Islet of Langerhans (tissue), 1 donor: ENCODE measurements at regions not wholly inside any gene's neighbourhood (a gene's known extent, or its start where the extent isn't known, plus 50 kb on each side); places are given as distances from the start of the nearest gene placed in this dataset.
"Not testable (repeated sequence)": the region's sequence is repeated elsewhere in the genome, so short reads cannot be mapped to it uniquely, and the experiment has no call there.

ENCODE experiments used
- FAIRE-seq: peaks from one replicate; lab custom pipeline; 2011; peaks lifted over from hg19 to GRCh38; lab: Jason Lieb, UNC

DNA sequence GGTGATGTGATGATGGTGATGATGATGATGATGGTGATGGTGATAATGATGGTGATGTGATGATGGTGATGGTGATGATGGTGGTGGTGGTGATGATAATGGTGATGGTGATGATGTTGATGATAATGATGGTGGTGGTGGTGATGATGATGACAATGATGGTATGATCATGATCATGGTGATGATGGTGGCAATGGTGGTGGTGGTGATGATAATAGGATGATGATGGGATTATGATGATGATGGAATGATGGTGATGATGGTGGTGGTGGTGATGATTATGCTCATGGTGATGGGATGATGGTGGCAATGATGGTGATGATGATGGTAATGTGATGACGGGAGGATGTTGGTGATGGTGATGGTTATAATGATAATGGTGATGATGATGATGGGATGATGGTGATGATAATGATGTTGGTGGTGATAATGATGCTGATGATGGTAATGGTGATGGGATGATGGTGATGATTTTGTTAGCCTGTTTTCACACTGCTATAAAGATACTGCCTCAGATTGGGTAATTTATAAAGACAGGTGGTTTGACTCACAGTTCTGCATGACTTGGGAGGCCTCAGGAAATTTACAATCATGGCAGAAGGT, 314.8 kb upstream of the SFSWAP start:
- FAIRE-seq = no peak

DNA sequence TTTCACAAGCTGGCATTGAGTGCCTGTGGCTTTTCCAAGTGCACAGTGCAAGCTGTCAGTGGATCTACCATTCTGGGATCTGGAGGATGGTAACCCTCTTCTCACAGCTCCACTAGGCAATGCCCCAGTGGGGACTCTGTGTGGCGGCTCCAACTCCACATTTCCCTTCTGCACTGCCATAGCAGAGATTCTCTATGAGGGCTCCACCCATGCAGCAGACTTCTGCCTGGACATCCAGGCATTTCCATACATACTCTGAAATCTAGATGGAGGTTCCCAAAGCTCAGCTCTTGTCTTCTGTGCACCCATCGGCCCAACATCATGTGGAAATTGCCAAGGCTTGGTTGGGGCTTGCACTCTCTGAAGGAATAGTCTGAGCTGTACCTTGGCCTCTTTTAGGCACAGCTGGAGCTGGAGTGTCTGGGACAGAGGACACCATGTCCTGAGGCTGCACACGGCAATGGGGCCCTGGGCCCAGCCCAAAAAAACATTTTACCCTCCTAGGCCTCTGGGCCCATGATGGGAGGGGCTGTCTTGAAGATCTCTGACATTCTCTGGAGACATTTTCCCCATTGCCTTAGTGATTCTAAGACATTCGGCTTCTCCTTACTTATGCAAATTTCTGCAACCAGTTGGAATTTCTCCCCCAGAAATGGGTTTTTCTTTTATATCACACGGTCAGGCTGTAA, 313.3 kb upstream of the SFSWAP start:
- no peak for FAIRE-seq

DNA sequence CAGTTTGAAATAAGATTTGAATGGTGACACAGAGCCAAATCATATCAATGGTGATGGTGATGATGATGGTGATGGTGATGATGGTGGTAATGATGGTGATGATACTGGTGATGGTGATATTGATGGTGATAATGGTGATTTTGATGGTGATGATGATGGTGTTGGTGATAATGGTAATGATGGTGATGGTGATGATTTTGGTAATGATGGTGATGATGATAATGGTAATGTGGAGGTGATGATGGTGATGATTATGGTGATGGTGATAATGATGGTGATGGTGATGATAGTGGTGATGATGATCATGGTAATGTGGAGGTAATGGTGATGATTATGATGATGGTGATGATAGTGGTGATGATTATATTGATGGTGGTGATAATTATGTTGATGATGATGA, 311.9 kb upstream of the SFSWAP start:
- FAIRE-seq = no peak

DNA sequence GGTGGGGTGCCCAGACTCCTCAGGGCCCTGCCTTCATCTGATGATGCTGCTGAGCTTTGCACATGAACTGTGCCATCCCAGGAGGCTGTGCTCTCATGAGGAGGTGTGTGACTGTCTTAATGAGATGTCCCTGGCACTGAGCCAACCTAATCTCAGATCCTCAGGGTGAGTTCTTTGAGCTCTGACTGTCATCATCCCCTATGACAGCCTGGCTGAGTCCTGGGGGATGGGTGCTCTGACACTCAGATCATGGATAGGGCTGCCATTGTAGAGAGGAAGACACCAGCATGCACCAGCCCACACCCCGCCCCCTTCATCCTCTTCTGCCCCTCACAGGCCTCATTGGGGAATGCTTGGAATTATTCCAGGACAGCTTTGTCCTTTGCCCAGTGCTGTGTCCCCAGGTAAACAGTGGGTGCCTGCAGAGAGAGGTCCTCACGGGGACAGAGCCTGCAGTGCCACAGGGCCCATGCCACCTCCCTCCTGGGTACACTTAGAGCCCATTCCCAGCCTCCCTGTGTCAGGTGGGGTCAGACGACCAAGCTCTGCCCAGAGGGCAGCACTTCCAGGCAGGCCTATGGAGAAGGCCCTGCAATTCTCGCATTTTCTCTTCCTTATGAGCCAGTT, 310.1 kb upstream of the SFSWAP start:
- not testable (repeated sequence) for FAIRE-seq

DNA sequence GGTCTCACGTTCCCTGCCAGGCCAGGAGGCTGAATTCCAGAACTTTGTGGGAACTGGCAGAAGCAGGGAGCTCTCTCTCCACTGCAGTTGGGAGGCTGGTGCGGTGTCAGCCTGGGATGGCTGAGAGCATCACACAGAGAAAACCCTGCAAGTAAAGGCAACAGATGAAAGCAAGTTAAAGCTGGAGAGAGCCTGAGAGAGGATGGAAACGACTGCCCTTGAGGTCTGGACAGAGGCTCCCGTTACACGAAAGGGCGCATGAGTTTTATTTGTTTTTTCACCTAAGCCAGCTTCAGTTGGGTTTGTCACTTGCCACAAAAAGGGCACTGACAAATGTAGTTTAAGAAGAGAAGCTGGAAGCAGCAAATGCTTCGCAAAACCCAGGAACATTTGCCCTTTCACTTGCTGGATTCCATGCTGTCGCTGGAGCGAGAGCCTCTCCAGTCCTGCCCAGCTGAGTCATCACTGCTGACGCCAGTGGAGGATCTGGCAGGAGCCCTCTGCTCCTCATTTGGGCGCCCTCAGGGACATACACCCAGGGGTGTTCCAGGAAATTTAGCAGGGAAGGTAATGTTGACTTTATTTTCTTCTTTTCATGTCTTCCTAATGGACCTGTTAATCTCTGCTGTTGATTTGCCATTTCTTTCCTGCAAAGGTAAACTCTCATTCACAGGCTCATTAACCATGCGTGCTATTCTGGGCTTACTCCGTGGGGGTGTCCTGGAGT, 308.8 kb upstream of the SFSWAP start:
- peak; percentile 92 for FAIRE-seq

DNA sequence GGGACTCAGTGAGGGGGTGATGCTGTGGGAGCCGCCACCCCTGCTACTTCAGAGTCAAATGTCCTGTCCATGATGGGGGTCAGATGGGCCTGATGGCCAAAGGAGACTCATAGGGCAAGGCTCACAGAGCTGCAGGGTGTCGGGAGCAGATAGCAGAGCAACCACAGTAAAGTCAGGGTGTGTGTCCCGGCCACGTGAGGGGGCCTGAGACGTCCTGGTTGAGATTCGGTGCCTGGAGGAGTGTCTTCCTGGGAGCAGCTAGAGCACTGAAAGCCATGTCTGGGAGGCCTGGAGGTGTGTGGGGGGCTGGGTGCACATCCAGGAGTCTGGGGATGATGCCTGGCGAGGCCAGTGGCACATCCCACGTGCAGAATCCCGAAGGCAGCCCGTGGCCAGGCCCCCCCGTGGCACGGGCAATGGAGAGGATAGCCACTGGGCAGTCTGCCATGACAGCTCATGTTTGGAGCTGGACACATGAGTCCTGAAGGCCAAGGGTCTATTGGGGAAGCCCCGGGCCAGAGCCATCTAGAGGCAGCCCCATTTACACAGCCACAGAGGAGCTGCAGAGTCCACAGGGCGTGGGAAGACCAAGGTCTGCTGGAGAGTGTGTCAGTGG, 308.0 kb upstream of the SFSWAP start:
- no peak for FAIRE-seq

DNA sequence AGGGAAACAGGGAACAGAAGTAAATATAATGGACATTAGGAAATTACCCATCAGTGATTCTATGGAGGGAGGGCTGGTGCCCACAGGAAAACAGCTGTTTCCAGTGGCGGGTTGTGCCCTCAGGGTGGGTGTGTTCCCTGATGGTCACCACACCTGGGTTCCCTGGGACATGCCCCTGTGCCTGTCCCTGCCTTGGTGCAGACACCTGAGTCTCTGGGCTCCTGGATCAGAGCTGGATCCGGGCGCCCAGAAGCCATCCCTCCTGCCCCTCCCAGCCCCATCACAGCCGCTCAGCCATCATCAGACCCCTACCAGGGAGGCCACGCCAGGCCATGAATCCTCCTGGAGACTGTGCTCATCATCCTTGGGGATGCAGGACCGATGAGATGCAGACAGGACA, 307.2 kb upstream of the SFSWAP start:
- no peak for FAIRE-seq

DNA sequence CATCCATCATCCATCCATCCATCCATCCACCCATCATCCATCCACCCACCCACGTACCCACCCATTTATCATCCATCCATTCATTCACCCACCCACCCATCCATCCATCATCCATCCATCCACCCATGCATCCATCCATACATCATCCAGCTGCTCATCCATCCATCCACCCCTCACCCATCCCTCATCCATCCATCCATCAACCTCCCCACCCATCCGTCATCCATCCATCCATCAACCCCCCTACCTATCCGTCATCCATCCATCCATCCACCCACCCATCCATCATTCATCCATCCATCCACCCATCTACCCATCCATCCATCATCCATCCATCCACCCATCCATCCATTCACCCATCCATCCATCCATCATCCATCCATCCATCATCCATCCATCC, 306.2 kb upstream of the SFSWAP start:
- no peak for FAIRE-seq

DNA sequence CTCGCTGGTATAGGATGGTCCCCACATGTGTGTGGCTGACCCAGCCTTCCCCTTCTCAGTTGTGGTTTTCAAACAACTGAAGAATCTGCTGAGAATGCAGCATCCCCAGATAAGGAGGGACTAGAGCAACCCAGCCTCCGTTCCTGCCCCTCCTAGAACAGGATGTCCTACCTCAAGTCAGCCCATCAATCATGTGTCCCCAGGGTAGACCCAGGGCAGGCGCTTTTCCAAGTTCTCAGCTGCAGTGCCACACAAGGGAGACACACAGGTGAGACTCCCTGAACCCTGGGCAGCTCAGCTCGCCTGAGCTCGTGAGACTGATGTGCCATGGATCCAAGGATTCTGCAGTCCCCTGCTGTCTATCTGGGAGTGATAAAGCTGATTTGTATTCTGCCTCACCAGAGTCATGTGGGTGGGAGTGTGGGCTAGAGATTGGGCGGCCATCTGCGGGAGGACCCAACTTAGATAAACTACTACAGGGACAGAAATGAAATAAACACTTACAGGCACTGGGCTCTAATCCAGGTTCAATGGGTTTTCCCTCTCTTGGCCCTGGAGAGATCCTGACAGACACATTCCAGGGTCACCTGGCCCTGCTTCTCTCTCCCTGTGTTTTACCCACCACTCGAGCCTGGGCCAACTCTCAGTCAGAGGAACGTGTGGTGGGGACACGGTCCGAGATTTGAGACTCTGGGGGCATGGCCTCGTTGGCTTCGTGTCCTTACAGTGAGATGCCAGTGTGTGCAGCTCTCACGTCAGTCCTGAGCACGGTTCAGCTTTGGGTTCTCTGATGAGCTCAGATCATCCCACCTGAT, 303.5 kb upstream of the SFSWAP start:
- FAIRE-seq = no peak

DNA sequence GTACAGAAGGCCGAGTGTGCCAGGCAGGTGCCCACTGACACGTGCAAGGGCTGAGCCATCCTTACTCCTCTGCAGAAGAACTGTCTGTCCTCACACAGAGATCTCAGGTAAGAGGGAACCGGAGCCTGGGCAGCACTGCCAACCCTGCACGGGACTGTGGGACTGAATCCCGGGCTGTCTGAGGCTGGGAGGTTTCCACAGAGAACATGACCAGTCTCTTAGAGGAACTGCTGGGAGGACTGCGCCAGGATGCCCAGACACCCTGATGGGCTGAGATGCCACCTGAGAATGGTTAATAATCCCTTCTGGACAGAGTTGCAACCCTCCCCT, 302.9 kb upstream of the SFSWAP start:
- no peak for FAIRE-seq

DNA sequence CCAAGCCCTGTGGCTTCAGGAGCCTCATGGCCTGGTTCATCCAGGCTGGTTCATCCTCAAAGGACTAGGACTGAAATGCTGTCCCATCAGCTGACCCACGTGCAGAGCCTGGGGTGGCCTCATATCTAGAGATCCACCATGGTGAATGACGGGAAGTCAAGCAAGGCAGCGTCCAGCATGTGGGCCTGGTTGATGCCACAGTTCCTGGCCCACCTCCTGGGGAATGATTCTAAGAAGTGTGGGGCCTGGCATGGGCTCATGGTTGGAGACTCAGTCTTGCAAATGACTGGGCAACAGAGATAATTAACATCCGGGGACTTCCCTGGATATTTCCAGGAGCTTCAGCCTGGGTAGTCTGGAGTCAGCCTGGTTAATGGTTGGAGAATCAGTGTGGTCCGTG, 302.4 kb upstream of the SFSWAP start:
- no peak for FAIRE-seq

DNA sequence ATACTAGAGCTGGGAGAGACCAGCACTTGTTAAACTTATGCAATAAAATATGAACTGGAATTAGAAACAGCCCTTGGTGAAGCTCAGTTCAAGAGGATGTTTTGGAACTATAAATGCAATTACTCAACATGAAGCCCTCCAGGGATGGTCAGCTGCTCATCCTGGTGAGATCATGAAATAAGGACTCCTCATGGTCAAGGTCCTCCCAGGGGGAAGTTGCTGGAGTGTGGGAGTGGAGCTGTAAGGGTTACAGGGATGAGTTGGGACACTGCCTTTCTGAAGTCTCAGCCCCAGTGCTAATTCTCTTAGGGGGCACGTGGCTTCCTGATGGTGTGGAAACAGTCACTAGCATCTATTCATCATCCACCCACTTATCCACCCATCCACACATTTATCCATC, 301.7 kb upstream of the SFSWAP start:
- FAIRE-seq = no peak

DNA sequence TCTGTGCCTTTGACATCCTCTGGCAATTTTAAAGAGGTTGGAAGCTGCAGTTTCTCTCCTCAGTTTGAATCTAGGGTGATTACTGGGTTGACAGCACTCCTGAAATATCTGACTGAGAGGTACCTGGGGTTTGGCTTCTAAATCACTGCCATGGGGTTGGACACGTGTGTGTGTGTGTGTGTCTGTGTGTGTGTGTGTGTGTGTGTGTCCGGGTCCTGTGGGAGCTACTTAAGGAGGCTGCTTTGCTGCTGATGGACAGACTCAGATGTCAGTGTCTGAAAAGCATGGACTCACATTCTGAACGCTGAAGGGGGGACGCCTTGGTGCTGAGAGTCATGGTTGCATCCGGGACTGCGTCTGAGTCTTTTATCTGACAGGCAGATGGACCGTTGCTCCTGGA, 299.1 kb upstream of the SFSWAP start:
- FAIRE-seq = not testable (repeated sequence)

DNA sequence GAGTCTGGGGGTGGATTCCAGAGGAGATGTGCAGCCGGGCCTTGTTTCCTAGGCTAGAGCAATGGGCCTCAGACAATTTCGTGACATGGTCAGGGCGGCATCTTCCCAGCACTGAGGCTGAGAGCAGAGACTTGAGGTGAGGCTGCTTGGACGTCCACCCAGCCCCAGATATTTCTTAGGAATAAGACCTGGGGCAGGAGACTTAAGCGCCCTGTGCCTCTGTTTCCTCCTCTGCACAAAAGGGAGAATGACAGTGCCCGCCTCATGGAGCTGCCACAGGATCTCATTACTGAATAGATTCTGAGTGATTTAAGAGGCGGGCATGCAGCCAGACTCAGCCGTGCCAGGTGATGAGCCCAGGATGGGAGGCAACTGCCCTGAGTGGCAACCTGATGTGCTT, 297.9 kb upstream of the SFSWAP start:
- no peak for FAIRE-seq

DNA sequence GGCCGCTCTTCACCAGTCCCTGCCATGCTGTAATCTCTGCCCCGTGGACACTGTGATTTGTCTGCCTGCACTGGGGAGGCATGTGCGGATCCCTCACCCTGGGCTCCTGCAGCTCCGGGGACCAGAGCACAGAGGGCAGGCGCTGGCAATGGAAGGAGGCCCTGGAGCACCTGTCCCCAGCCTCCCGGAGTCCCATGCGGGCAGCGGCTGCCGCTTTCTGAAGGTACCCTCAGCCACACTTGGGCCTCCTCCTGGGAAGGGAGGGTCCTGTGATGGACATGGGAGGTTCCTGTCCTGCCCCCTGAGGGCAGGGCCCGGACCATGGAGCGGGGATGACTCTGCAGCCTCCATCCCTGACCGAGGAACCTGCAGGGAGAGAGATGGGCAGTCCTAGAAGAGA, 297.4 kb upstream of the SFSWAP start:
- no peak for FAIRE-seq

DNA sequence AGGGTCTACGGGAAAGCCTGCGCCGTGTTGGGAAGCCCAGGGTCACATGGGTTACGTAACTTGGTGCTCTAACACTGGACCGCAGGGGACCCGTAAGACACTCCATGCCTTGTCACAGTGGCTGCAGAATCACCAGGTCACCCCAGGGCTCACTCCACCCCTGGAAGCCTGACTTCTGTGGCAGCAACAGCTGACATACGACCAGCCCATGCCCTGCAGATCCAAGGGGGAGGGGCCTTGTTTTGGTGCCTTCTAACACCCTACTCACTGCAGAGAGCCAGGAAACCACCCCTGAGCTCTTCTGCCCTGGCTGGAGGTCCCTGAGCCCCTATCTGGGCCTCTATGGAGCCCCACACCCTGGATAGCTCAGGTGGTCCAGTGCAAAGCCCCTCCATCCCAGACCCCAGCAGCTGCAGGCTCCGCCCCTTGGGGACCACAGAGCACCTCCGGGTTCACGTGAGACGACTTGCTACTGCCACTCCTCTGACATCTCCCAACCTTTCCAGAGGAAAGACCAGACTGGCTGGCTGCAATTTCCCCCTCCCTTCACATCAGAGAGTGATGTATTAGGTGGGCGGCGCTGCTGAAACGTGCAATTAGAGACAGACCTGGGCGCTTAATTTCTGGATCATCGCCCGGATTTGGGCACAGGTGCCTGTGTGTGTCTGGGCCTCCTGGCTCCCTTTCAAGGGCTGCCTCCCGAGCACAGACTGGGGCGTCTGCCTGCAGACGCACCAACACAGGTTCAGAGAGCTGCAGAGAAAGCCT, 296.6 kb upstream of the SFSWAP start:
- FAIRE-seq = not testable (repeated sequence)

DNA sequence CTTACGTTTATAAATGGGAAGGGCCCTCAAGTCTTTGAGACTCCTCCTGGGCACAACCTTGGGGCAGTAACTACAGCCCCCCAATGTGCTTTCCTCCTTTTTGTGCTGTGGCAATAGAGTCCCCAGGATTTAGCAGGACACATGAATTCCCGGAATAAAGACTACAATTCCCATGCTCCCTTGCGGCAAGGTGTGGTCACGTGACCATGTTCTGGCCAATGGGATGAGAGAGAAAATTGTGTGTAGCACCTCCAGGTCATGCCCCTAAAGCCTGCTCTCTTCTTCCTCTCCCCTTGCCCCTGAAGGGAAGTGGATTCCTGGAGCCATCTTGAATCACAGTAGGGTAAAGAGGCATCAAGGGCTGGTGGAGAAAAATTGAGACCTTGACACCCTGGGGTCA, 295.1 kb upstream of the SFSWAP start:
- no peak for FAIRE-seq

DNA sequence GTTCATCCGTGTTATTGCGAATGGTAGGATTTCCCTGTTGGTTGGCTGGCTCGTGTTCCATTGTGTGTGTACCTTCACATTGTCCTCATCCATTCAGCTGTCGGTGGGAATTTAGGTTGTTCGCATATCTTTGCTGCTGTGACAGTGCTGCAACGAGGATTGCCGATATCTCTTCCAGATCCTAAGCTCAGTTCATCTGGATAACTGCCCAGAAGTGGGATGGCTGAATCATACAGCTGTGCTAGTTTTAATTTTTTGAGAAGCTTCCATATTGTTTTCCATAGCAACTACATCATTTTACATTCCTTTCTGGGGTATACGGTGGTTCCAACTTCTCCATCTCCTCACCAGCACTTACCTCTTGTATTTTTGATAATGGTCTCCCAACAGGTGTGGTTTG, 292.8 kb upstream of the SFSWAP start:
- FAIRE-seq = no peak

DNA sequence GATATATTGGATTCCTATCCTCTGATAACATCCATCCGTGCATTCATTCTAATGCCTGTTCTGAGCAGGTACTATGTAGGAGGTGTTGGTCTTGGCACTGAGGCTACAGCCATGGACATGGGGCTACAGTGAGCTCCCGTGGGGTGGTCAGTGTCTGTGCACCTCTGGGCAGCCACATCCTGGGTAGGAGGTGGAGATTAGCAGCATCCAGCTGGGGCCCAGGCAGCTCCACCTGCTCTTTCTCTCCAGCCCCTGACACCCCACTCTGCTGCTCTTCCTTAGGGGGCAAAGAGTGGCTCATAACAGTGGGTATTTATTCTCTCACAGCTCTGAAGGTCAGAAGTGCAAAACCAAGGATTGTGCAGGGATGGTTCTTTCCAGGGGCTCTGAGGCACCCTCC, 292.0 kb upstream of the SFSWAP start:
- no peak for FAIRE-seq

DNA sequence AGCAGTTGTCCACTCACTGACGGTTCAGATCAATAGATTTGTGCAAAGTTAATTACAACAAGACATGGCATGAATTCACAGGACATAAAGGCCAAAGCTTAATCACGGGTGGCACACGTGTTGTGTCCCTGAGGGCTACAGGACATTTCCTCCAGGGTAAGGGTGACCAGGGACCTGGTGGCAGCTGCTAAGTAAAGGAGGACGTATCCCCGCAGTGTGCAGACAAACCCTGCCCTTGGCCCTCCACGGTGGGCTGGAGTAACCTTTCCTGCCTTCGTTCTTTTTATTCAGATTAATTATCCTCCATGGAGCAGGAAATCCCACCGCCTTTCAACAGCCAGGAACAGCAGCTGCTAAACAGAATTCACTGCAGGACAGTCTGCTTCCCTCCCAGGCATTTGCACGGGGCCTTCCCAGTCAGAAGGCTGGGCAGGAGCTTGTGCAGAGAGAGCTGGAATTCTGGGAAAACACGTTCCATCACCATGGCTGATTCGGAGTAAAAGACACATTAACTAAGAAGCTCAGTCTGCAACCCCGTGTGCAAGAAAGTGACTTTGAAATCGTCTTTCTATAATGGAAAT, 289.9 kb upstream of the SFSWAP start:
- FAIRE-seq = no peak
